HG02623 (cell line): ENCODE measurements at regions not wholly inside any gene's neighbourhood (a gene's known extent, or its start where the extent isn't known, plus 50 kb on each side); places are given as distances from the start of the nearest gene placed in this dataset.

Experiments used
- ATAC-seq: cut with Tn5 transposase; IDR thresholded peaks from one replicate; pipeline ENCODE4 v1.9.1; 2021; ENCODE audit warnings: moderate library complexity; ENCODE audit not compliant: unreplicated experiment

GRCh38 chr5:2575871-2576270 is 175.6 kb downstream of the IRX2 start:
- no peak for ATAC-seq

GRCh38 chr5:2575292-2575691 is 176.2 kb downstream of the IRX2 start:
- no peak for ATAC-seq

- ATAC-seq = no peak
Observed at GRCh38 chr5:2574155-2574554, 177.3 kb downstream of the IRX2 start.

GRCh38 chr5:2570586-2570985 is 180.9 kb downstream of the IRX2 start:
- ATAC-seq = no peak

- no peak for ATAC-seq
Observed at GRCh38 chr5:2569774-2570542, 181.5 kb downstream of the IRX2 start.

- ATAC-seq = no peak
Observed at GRCh38 chr5:2569176-2569575, 182.3 kb downstream of the IRX2 start.

GRCh38 chr5:2566284-2566683 is 185.2 kb downstream of the IRX2 start:
- ATAC-seq = no peak

GRCh38 chr5:2565147-2565546 is 186.3 kb downstream of the IRX2 start:
- no peak for ATAC-seq

GRCh38 chr5:2563046-2563445 is 188.4 kb downstream of the IRX2 start:
- ATAC-seq = no peak

GRCh38 chr5:2562036-2562435 is 189.4 kb downstream of the IRX2 start:
- no peak for ATAC-seq

GRCh38 chr5:2560435-2560834 is 191.0 kb downstream of the IRX2 start:
- no peak for ATAC-seq

GRCh38 chr5:2557435-2557834 is 194.0 kb downstream of the IRX2 start:
- ATAC-seq = no peak

GRCh38 chr5:2556375-2556966 is 195.0 kb downstream of the IRX2 start:
- ATAC-seq = no peak

- no peak for ATAC-seq
Observed at GRCh38 chr5:2553611-2554010, 197.9 kb downstream of the IRX2 start.

GRCh38 chr5:2550509-2550908 is 201.0 kb downstream of the IRX2 start:
- ATAC-seq = no peak

- ATAC-seq = no peak
Observed at GRCh38 chr5:2549900-2550299, 201.6 kb downstream of the IRX2 start.

GRCh38 chr5:2549354-2549753 is 202.1 kb downstream of the IRX2 start:
- no peak for ATAC-seq

GRCh38 chr5:2546938-2547337 is 204.5 kb downstream of the IRX2 start:
- no peak for ATAC-seq

- ATAC-seq = no peak
Observed at GRCh38 chr5:2544003-2544402, 207.5 kb downstream of the IRX2 start.

- ATAC-seq = no peak
Observed at GRCh38 chr5:2542821-2543220, 208.7 kb downstream of the IRX2 start.

GRCh38 chr5:2542026-2542425 is 209.5 kb downstream of the IRX2 start:
- no peak for ATAC-seq

GRCh38 chr5:2538169-2538568 is 213.3 kb downstream of the IRX2 start:
- no peak for ATAC-seq
